Gastroesophageal sphincter (tissue), 4 donors: ENCODE measurements at regions not wholly inside any gene's neighbourhood (a gene's known extent, or its start where the extent isn't known, plus 50 kb on each side); places are given as distances from the start of the nearest gene placed in this dataset.
"Not testable (repeated sequence)": the region's sequence is repeated elsewhere in the genome, so short reads cannot be mapped to it uniquely, and the experiment has no call there.

Experiments used
- ATAC-seq: fragments of 150-250 bp; one replicate; pipeline ENCODE4 v1.9.1; 2016; ENCODE audit warnings: mild to moderate bottlenecking, moderate library complexity
- H3K27ac ChIP-seq, 4 donors: fragments of 200-600 bp; sonication (generic) in 3 of 4; 1 replicate in 3 of 4; 2 replicates in 1 of 4; pipeline ENCODE4 v1.5.1; 2016 to 2019
- H3K27me3 ChIP-seq: fragments of 200-600 bp; sonication (generic); one replicate; pipeline ENCODE4 v1.5.1; 2019
- H3K36me3 ChIP-seq, 2 donors: fragments of 200-600 bp; sonication (generic); one replicate each; pipeline ENCODE4 v1.5.1; 2019; ENCODE audit warnings: control low read depth in 1 of 2
- H3K4me1 ChIP-seq, 3 donors: fragments of 200-600 bp; sonication (generic); 1 replicate in 2 of 3; 2 replicates in 1 of 3; pipeline ENCODE4 v1.5.1; 2016 to 2019; ENCODE audit warnings: control low read depth in 2 of 3
- H3K4me3 ChIP-seq, 2 donors: fragments of 200-600 bp; sonication (generic); one replicate each; pipeline ENCODE4 v1.5.1; 2019; ENCODE audit warnings: mild to moderate bottlenecking in 1 of 2, moderate library complexity in 1 of 2
- H3K9me3 ChIP-seq, 3 donors: fragments of 200-600 bp; sonication (generic); one replicate each; pipeline ENCODE4 v1.5.1; 2017 to 2019; ENCODE audit warnings: control low read depth in 2 of 3
- EP300 ChIP-seq: sonication (generic); formaldehyde crosslinking; IDR thresholded peaks from one replicate; pipeline ENCODE4 v1.6.1; 2017; ENCODE audit warnings: antibody characterized with exemption, mild to moderate bottlenecking
- POLR2A ChIP-seq, 2 donors: fragments of 450-650 bp; IDR thresholded peaks; one replicate each; pipeline ENCODE4 v1.6.1; 2017; ENCODE audit warnings: antibody characterized with exemption in 2 of 2, mild to moderate bottlenecking in 2 of 2, moderate library complexity in 1 of 2
- POLR2AphosphoS5 ChIP-seq: sonication (generic); formaldehyde crosslinking; IDR thresholded peaks from one replicate; pipeline ENCODE4 v1.6.1; 2017; ENCODE audit warnings: antibody characterized with exemption
- WGBS, 2 donors: methylation state at CpG; one replicate each; pipeline ENCODE4 v1.1.5; 2018; ENCODE audit warnings: low coverage in 1 of 2; 5-methylcytosine and 5-hydroxymethylcytosine counted together
- TF ChIP-seq, protein P1 (sequence below), 4 experiments: fragments of 200-600 bp in 2 of 4; fragments of 450-650 bp in 2 of 4; sonication (generic) in 1 of 4; IDR thresholded peaks; one replicate each; pipeline ENCODE4 v1.5.1; 2017 to 2019; ENCODE audit warnings: antibody characterized with exemption in 4 of 4, mild to moderate bottlenecking in 2 of 4, moderate library complexity in 2 of 4

DNA sequence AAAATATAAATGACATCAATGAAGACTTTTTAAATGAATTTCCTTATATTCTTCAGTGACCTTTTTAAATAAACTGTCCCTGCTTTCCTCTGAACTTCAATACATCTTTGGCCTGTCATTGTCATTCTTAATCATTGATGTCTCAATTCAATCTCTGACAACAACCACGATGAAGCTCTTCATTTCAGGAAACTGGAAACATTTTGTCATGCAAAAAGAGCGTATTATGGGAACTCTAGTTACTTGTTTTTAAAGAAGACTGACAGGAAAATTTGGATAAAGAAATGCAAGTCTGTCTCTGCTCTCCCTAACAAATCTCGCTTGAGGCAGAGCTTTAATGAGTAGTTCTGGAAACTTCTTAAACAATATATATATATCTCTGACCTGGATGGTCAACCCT is 535.8 kb upstream of the ADGRL2 start:
- Histone ChIP-seq H3K9me3 (no peaks in the 10 kb centered on the region), H3K27ac (no peak overlapping the region), H3K4me1 (no peaks in the 10 kb centered on the region), H3K27me3 (no peaks in the 10 kb centered on the region), H3K36me3 (no peaks in the 10 kb centered on the region), H3K4me3 (no peak overlapping the region)
- 66 to 72% methylated on average over 3 of the region's 3 CpGs for WGBS, 2 donors
- TF ChIP-seq, protein P1, sequence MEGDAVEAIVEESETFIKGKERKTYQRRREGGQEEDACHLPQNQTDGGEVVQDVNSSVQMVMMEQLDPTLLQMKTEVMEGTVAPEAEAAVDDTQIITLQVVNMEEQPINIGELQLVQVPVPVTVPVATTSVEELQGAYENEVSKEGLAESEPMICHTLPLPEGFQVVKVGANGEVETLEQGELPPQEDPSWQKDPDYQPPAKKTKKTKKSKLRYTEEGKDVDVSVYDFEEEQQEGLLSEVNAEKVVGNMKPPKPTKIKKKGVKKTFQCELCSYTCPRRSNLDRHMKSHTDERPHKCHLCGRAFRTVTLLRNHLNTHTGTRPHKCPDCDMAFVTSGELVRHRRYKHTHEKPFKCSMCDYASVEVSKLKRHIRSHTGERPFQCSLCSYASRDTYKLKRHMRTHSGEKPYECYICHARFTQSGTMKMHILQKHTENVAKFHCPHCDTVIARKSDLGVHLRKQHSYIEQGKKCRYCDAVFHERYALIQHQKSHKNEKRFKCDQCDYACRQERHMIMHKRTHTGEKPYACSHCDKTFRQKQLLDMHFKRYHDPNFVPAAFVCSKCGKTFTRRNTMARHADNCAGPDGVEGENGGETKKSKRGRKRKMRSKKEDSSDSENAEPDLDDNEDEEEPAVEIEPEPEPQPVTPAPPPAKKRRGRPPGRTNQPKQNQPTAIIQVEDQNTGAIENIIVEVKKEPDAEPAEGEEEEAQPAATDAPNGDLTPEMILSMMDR (IDR thresholded peaks at IDR 0.05), result no peak
- TF ChIP-seq POLR2AphosphoS5, result no peak
- TF ChIP-seq EP300, result no peak
- no peak for TF ChIP-seq POLR2A (IDR thresholded peaks at IDR 0.05)
- no peak for ATAC-seq

DNA sequence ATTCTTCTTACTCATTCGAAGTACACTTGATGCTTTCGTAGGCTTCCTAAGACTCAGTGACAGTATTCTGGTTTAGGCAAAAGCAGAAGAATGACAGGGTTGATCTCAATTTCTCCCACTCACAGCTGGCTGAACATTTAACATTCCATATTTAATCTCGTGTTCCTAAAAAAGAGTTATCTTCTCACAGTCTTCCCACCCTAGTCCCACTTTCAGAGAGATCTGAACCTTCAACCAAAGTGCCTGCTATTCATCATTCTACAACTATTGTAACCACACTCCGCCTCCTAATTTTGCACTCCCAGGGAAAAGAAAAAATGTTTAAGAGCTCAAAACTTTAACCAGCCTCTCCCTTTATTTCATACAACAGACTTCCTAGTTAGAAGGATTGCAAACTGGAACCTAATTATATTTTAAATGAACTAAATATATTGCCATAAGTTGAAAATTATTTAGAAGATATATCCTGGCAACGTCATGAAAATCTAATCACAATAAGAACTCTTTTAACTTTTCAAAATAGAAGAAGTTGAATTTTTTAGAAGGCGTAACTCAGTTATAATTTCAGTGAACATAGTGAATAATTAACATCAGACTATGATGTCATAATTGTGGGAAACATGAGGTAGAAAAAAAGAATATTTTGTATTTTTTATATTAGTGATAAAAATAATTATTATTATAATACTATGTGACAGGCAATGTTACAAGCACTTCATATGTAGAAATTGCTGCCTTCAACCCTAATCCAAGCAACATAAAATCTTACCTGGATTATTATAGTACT is 540.9 kb upstream of the ADGRL2 start:
- Histone ChIP-seq H3K4me1 (no peaks in the 10 kb centered on the region), H3K27me3 (no peaks in the 10 kb centered on the region), H3K9me3 (no peaks in the 10 kb centered on the region), H3K36me3 (no peaks in the 10 kb centered on the region), H3K4me3 (no peak overlapping the region), H3K27ac (no peak overlapping the region)
- 77 to 82% methylated on average over 6 of the region's 6 CpGs for WGBS, 2 donors
- no peak for TF ChIP-seq POLR2A (IDR thresholded peaks at IDR 0.05)
- TF ChIP-seq EP300, result no peak
- no peak for ATAC-seq

DNA sequence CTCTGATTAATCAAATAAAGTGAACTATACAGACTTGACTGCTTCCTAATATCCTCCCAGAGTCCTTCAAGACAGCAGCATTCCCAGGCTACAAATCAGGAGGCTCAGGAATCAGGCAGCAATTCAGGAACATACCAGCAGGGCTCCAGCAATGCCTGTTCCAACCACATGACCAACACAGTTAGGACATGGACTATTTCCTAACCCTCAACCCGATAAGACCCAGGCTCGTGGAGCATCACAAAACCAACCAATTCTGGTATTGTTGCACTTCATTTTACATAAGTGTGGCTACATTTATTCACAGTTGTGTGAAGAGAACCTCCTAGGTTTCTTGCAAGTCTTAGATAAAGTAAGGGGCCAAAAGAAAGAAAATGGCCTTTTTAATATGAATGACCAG is 546.2 kb upstream of the ADGRL2 start:
- WGBS, 2 donors, result 81 to 94% methylated on average over 2 of the region's 2 CpGs
- no peak overlapping the region for H3K4me3 ChIP-seq
- H3K9me3 ChIP-seq, result no peaks in the 10 kb centered on the region
- no peaks in the 10 kb centered on the region for H3K36me3 ChIP-seq
- no peak for ATAC-seq
- H3K27me3 ChIP-seq, result no peaks in the 10 kb centered on the region
- no peak for TF ChIP-seq POLR2A (IDR thresholded peaks at IDR 0.05)
- TF ChIP-seq EP300, result no peak
- TF ChIP-seq, protein P1 (IDR thresholded peaks at IDR 0.05), result no peak
- TF ChIP-seq POLR2AphosphoS5, result no peak
- H3K27ac ChIP-seq, result no peak overlapping the region
- H3K4me1 ChIP-seq, result no peaks in the 10 kb centered on the region

DNA sequence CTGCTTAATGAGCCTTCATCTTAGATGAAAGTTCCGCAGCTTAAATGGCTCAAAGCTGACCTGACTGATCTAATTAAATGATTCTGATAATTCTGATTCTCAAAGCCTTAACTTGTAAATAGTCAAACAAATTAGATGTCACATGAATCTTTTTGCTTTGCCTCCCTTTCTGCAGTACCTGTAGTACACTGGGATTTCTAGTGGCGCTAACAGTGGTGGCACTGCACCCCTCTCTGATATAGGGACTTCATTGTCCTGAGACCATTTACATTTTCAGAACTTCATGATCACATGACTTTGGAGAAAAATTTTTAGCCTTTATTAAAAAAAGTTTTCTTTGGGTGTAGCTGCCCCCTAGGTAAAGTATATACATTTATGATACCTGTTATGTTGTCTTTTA is 546.7 kb upstream of the ADGRL2 start:
- no peaks in the 10 kb centered on the region for H3K4me1 ChIP-seq
- H3K9me3 ChIP-seq, result no peaks in the 10 kb centered on the region
- H3K4me3 ChIP-seq, result no peak overlapping the region
- no peak for ATAC-seq
- no peak overlapping the region for H3K27ac ChIP-seq
- TF ChIP-seq EP300 (no peak), POLR2A (IDR thresholded peaks at IDR 0.05) (no peak), POLR2AphosphoS5 (no peak)
- TF ChIP-seq, protein P1 (IDR thresholded peaks at IDR 0.05), result no peak
- H3K36me3 ChIP-seq, result no peaks in the 10 kb centered on the region
- WGBS, 2 donors, result 92 to 100% methylated on average over 2 of the region's 2 CpGs
- no peaks in the 10 kb centered on the region for H3K27me3 ChIP-seq

DNA sequence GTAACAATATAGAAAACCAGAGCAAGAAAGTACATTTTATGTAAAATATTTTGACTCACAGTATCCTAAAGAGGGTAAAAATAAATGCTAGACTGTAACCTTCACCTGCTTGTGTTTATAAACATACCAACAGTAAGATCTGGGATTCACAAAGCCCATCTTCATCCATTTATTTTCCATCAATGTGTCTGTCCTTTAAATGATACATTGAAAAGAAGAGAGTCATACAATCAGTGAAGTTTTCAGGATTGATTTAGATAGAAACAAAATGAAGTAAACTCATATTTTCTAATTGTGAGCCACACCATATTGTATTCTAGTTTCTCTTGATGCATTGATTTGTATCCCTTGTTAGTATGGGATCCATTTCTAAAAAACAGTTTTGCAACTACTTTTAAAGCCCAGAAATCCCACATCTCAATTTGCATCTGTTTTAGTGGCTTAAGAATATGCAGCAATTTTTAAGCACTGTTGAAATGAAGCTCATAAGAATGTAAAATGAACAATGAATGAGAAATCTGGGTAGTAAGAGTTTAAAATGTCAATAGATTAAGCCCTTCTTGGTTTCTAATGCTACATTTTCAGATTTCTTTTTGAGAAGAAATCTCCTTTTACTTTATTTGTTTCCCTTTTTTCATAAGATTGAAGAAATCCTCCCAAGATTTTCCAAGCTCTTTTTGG is 548.1 kb upstream of the ADGRL2 start:
- TF ChIP-seq EP300, result no peak
- no peak for TF ChIP-seq POLR2A (IDR thresholded peaks at IDR 0.05)
- TF ChIP-seq, protein P1 (IDR thresholded peaks at IDR 0.05), result no peak
- TF ChIP-seq POLR2AphosphoS5, result no peak
- Histone ChIP-seq H3K27me3 (no peaks in the 10 kb centered on the region), H3K36me3 (no peaks in the 10 kb centered on the region), H3K27ac (no peak overlapping the region), H3K4me3 (no peak overlapping the region), H3K9me3 (no peaks in the 10 kb centered on the region), H3K4me1 (no peaks in the 10 kb centered on the region)
- ATAC-seq, result no peak

DNA sequence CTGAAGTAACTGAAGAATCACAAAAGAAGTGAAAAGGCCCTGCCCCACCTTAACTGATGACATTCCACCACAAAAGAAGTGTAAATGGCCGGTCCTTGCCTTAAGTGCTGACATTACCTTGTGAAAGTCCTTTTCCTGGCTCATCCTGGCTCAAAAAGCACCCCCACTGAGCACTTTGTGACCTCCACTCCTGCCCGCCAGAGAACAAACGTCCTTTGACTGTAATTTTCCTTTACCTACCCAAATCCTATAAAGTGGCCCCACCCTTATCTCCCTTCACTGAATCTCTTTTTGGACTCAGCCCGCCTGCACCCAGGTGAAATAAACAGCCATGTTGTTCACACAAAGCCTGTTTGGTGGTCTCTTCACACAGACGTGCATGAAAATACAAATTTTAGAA is 549.9 kb upstream of the ADGRL2 start:
- H3K27ac ChIP-seq, H3K36me3 ChIP-seq, H3K27me3 ChIP-seq, ATAC-seq, H3K9me3 ChIP-seq, H3K4me1 ChIP-seq, H3K4me3 ChIP-seq: not testable (repeated sequence)
- 90% methylated on average over 4 of the region's 5 CpGs; no CpG with 5 or more reads in 1 of the 2 donors for WGBS, 2 donors

DNA sequence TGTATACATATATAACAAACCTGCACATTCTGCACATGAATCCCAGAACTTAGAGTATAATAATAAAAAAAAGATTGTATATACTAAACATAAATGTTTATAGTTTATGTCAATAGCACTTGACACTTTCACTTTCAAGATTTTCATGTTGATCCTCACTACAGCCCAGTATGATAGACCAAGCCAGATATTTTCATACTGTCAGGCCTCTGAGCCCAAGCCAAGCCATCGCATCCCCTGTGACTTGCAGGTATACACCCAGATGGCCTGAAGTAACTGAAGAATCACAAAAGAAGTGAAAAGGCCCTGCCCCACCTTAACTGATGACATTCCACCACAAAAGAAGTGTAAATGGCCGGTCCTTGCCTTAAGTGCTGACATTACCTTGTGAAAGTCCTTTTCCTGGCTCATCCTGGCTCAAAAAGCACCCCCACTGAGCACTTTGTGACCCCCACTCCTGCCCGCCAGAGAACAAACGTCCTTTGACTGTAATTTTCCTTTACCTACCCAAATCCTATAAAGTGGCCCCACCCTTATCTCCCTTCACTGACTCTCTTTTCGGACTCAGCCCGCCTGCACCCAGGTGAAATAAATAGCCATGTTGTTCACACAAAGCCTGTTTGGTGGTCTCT is 555.5 kb upstream of the ADGRL2 start:
- H3K27ac ChIP-seq, H3K27me3 ChIP-seq, H3K4me1 ChIP-seq, ATAC-seq, H3K36me3 ChIP-seq, H3K9me3 ChIP-seq, H3K4me3 ChIP-seq: not testable (repeated sequence)
- WGBS, 2 donors, result 65 to 86% methylated on average over 4 to 6 of the region's 6 CpGs

DNA sequence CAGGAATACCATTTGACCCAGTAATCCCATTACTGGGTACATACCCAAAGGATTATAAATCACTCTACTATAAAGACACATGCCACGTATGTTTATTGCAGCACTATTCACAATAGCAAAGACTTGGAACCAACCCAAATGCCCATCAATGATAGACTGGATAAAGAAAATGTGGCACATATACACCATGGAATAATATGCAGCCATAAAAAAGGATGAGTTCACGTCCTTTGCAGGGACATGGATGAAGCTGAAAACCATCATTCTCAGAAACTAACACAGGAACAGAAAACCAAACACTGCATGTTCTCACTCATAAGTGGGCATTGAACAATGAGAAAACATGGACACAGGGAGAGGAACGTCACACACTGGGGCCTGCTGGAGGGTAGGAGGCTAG is 556.1 kb upstream of the ADGRL2 start:
- not testable (repeated sequence) for H3K36me3 ChIP-seq, ATAC-seq, H3K27ac ChIP-seq, H3K4me1 ChIP-seq, H3K27me3 ChIP-seq, H3K9me3 ChIP-seq, H3K4me3 ChIP-seq
- 83 to 95% methylated on average over 3 of the region's 3 CpGs for WGBS, 2 donors
